Stimulated activated naive CD4-positive, alpha-beta T cell treated with Interleukin-2 at 50 U/mL for 16 hours (primary cell): ENCODE measurements at regions not wholly inside any gene's neighbourhood (a gene's known extent, or its start where the extent isn't known, plus 50 kb on each side); places are given as distances from the start of the nearest gene placed in this dataset.
"Not testable (repeated sequence)": the region's sequence is repeated elsewhere in the genome, so short reads cannot be mapped to it uniquely, and the experiment has no call there.

ENCODE experiments used
- DNase-seq: peaks from one replicate; lab custom pipeline; 2025; lab: John Stamatoyannopoulos, UW

- no peak for DNase-seq
These were observed 171.9 kb upstream of the ELL2 start for GRCh38 chr5:96133341-96134079.

GRCh38 chr5:96129276-96129675, 167.6 kb upstream of the ELL2 start:
- no peak for DNase-seq

- DNase-seq: no peak
These were observed 166.7 kb upstream of the ELL2 start for GRCh38 chr5:96128204-96128864.

- DNase-seq: no peak
These were observed 165.9 kb upstream of the ELL2 start for GRCh38 chr5:96127538-96127937.

- no peak for DNase-seq
These were observed 163.7 kb upstream of the ELL2 start for GRCh38 chr5:96125231-96125891.

GRCh38 chr5:96124589-96124988, 162.9 kb upstream of the ELL2 start:
- no peak for DNase-seq

- DNase-seq: no peak
These were observed 161.8 kb upstream of the ELL2 start for GRCh38 chr5:96123418-96123817.

GRCh38 chr5:96121364-96121763, 159.7 kb upstream of the ELL2 start:
- DNase-seq: no peak

- DNase-seq: no peak
These were observed 158.5 kb upstream of the ELL2 start for GRCh38 chr5:96120120-96120519.

- DNase-seq: no peak
These were observed 156.4 kb upstream of the ELL2 start for GRCh38 chr5:96117771-96118651.

- DNase-seq: no peak
These were observed 153.6 kb upstream of the ELL2 start for GRCh38 chr5:96115147-96115807.

- no peak for DNase-seq
These were observed 153.1 kb upstream of the ELL2 start for GRCh38 chr5:96114736-96115135.

- no peak for DNase-seq
These were observed 151.7 kb upstream of the ELL2 start for GRCh38 chr5:96113170-96113939.

- no peak for DNase-seq
These were observed 151.1 kb upstream of the ELL2 start for GRCh38 chr5:96112703-96113102.

- DNase-seq: no peak
These were observed 150.5 kb upstream of the ELL2 start for GRCh38 chr5:96112123-96112670.

- no peak for DNase-seq
These were observed 149.6 kb upstream of the ELL2 start for GRCh38 chr5:96111080-96111756.

- DNase-seq: no peak
These were observed 148.6 kb upstream of the ELL2 start for GRCh38 chr5:96110300-96110699.

GRCh38 chr5:96108629-96109028, 147.0 kb upstream of the ELL2 start:
- DNase-seq: not testable (repeated sequence)

- DNase-seq: not testable (repeated sequence)
These were observed 142.2 kb upstream of the ELL2 start for GRCh38 chr5:96103829-96104228.
